ENCODE measurements at regions not wholly inside any gene's neighbourhood (a gene's known extent, or its start where the extent isn't known, plus 50 kb on each side); places are given as distances from the start of the nearest gene placed in this dataset.

DNA sequence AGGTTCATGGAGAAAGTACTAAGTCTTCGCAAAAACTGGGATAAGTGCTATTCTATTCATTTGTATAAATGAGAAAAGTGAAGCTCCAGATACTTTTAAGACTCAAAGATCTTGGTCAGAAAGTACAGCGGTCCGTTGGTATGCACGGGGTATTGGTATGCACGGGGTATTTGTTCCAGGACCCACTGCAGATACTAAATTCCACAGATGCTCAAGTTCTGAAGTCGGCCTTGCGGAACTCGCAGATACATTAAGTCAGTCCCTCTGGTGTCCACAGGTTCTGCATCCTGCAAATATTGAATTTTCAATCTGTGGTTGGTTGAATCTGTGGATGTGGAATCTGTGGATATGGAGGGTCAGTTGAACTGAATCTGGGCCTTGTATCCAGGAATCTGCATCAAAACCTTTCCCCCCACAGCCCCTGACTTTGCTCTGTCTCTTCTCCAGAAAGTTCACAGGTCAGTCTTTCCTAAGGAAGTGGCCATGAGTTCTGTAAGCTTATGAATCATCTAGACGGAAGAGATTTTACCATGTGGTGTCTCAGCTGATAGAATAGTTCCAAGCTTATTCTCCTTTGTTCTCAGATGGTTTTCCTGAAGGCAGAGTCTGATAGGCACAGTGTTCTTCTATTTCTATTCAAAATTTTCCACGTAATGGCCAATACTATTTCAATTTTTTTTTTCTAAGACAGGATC lies 274.7 kb downstream of the NEDD1 start:
- dilution Hi-C loops (cut with MboI; ENCODE audit: extremely low pct_ligation_motif_present, low sequenced_read_pairs), result no loop called here
- Histone ChIP-seq H3K27me3 (ENCODE audit: control insufficient read depth, extremely low read depth, insufficient read depth, low read length) (no peaks in the 10 kb centered on the region), H3K9ac (ENCODE audit: control insufficient read depth, extremely low read depth, insufficient read depth, low read length) (no peak overlapping the region), H2AFZ (ENCODE audit: control insufficient read depth, low read length) (no peak overlapping the region), H4K20me1 (ENCODE audit: control insufficient read depth, extremely low read depth, insufficient read depth, low read length) (no peaks in the 10 kb centered on the region), H3K27ac (ENCODE audit: control insufficient read depth, insufficient read depth, low read length) (no peak overlapping the region), H3K9me3 (ENCODE audit: control insufficient read depth, low read depth, low read length) (no peaks in the 10 kb centered on the region), H3K36me3 (ENCODE audit: control insufficient read depth in 2 of 2, extremely low read depth in 1 of 2, insufficient read depth in 2 of 2, low read length in 2 of 2) (no peaks in the 10 kb centered on the region), H3K4me1 (ENCODE audit: control insufficient read depth, extremely low read depth, insufficient read depth, low read length) (no peaks in the 10 kb centered on the region), H3K4me2 (ENCODE audit: control insufficient read depth, extremely low read depth, insufficient read depth, low read depth, low read length) (no peak overlapping the region), H3K79me2 (ENCODE audit: control insufficient read depth, insufficient read depth, low read length) (no peaks in the 10 kb centered on the region), H3K9me1 (ENCODE audit: control insufficient read depth, extremely low read depth, insufficient read depth, low read length) (no peaks in the 10 kb centered on the region), H3K4me3 (ENCODE audit: control insufficient read depth in 2 of 3, extremely low read depth in 1 of 3, insufficient read depth in 2 of 3, low read depth in 1 of 3, low read length in 3 of 3) (no peak overlapping the region)
- DNase-seq (ENCODE audit: low read depth, low spot score) (no peak), FAIRE-seq (no peak)
- TF ChIP-seq, protein P1, sequence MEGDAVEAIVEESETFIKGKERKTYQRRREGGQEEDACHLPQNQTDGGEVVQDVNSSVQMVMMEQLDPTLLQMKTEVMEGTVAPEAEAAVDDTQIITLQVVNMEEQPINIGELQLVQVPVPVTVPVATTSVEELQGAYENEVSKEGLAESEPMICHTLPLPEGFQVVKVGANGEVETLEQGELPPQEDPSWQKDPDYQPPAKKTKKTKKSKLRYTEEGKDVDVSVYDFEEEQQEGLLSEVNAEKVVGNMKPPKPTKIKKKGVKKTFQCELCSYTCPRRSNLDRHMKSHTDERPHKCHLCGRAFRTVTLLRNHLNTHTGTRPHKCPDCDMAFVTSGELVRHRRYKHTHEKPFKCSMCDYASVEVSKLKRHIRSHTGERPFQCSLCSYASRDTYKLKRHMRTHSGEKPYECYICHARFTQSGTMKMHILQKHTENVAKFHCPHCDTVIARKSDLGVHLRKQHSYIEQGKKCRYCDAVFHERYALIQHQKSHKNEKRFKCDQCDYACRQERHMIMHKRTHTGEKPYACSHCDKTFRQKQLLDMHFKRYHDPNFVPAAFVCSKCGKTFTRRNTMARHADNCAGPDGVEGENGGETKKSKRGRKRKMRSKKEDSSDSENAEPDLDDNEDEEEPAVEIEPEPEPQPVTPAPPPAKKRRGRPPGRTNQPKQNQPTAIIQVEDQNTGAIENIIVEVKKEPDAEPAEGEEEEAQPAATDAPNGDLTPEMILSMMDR (optimal IDR thresholded peaks at IDR 0.05 in 1 of 3, IDR thresholded peaks at IDR 0.05 in 1 of 3, conservative IDR thresholded peaks at IDR 0.05 in 1 of 3; ENCODE audit: extremely low read depth in 1 of 3, insufficient read depth in 2 of 3, low read length in 3 of 3), result no peak
- no peak for TF ChIP-seq EZH2 (IDR thresholded peaks at IDR 0.05; ENCODE audit: low read length)

DNA sequence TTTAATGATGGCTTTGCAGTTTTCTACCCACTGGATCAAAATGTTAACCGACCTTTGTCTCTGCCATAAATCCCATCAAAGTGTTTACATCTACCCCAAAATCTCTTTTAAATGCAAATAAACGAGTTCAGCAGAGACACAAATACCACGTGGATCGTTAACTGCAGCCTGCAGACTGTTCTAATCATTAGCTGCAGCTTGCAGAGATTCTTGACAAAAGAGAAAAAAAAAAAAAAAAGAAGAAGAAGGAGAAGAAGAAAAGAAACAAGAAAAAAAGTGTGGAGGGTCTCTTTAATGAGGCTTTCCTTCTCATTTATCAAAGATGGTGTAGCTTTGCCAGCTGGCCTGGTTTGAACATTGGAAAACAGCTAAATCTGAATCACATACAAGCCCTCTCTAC lies 275.7 kb downstream of the NEDD1 start:
- Histone ChIP-seq H2AFZ (ENCODE audit: control insufficient read depth, low read length) (no peak overlapping the region), H3K27me3 (ENCODE audit: control insufficient read depth, extremely low read depth, insufficient read depth, low read length) (no peaks in the 10 kb centered on the region), H3K36me3 (ENCODE audit: control insufficient read depth in 2 of 2, extremely low read depth in 1 of 2, insufficient read depth in 2 of 2, low read length in 2 of 2) (no peaks in the 10 kb centered on the region), H3K9me1 (ENCODE audit: control insufficient read depth, extremely low read depth, insufficient read depth, low read length) (no peaks in the 10 kb centered on the region), H3K79me2 (ENCODE audit: control insufficient read depth, insufficient read depth, low read length) (no peaks in the 10 kb centered on the region), H3K9me3 (ENCODE audit: control insufficient read depth, low read depth, low read length) (no peaks in the 10 kb centered on the region), H3K9ac (ENCODE audit: control insufficient read depth, extremely low read depth, insufficient read depth, low read length) (no peak overlapping the region), H3K4me2 (ENCODE audit: control insufficient read depth, extremely low read depth, insufficient read depth, low read depth, low read length) (no peak overlapping the region), H4K20me1 (ENCODE audit: control insufficient read depth, extremely low read depth, insufficient read depth, low read length) (no peaks in the 10 kb centered on the region), H3K4me1 (ENCODE audit: control insufficient read depth, extremely low read depth, insufficient read depth, low read length) (no peaks in the 10 kb centered on the region), H3K27ac (ENCODE audit: control insufficient read depth, insufficient read depth, low read length) (no peak overlapping the region), H3K4me3 (ENCODE audit: control insufficient read depth in 2 of 3, extremely low read depth in 1 of 3, insufficient read depth in 2 of 3, low read depth in 1 of 3, low read length in 3 of 3) (no peak overlapping the region)
- dilution Hi-C loops (cut with MboI; ENCODE audit: extremely low pct_ligation_motif_present, low sequenced_read_pairs), result no loop called here
- no peak for DNase-seq (ENCODE audit: low read depth, low spot score)
- FAIRE-seq, result no peak
- TF ChIP-seq EZH2 (IDR thresholded peaks at IDR 0.05; ENCODE audit: low read length), result no peak
- TF ChIP-seq, protein P1 (optimal IDR thresholded peaks at IDR 0.05 in 1 of 3, IDR thresholded peaks at IDR 0.05 in 1 of 3, conservative IDR thresholded peaks at IDR 0.05 in 1 of 3; ENCODE audit: extremely low read depth in 1 of 3, insufficient read depth in 2 of 3, low read length in 3 of 3), result no peak
